Stimulated activated CD8-positive, alpha-beta memory T cell treated with anti-CD3 and anti-CD28 coated beads, Interleukin-15, amount 100 ng/mL, for 4 hours (primary cell): ENCODE measurements at regions not wholly inside any gene's neighbourhood (a gene's known extent, or its start where the extent isn't known, plus 50 kb on each side); places are given as distances from the start of the nearest gene placed in this dataset.
"Not testable (repeated sequence)": the region's sequence is repeated elsewhere in the genome, so short reads cannot be mapped to it uniquely, and the experiment has no call there.

Experiments
- DNase-seq, 2 donors: peaks; one replicate each; pipeline ENCODE4 v3.0.0-alpha.2; 2020; ENCODE audit warnings: low read depth in 2 of 2

DNA sequence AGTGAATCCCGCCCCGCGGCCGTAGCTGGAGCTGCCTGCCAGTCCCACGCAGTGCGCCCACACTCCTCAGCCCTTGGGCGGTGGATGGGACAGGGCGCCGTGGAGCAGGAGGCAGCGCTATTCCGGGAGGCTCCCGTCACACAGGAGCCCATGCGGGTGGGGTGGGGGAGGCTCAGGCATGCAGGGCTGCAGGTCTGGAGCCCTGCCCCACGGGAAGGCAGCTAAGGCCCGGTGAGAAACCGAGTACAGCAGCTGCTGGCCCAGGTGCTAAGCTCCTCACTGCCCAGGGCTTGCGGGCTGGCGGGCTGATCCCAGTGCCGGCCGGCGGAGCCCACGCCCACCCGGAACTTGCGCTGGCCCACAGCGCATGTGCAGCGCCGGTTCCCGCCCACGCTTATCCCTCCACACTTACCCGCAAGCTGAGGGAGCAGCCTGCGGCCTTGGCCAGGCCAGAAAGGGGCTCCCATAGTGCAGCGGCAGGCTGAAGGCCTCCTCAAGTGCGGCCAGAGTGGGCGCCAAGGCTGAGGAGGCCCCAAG lies 1152.8 kb upstream of the CELF4 start:
- no peak for DNase-seq

DNA sequence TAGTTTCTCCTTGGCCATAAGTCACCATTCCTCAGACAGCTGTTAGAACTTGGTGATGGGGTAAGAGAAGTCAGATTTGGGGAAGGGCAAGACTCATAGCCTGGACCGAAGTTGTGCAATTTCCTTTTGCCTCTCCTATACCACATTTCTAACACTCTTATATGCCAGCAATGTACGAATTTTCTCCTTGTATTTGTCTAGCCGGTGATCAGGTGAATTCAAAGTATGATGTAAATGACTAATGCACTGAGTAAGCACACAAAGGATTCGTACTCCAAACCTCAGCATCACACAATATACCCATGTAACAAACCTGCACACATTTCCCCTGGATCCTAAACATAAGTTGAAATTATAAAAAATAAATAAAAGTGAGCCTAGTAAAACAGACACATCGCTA lies 1143.5 kb upstream of the CELF4 start:
- no peak for DNase-seq

DNA sequence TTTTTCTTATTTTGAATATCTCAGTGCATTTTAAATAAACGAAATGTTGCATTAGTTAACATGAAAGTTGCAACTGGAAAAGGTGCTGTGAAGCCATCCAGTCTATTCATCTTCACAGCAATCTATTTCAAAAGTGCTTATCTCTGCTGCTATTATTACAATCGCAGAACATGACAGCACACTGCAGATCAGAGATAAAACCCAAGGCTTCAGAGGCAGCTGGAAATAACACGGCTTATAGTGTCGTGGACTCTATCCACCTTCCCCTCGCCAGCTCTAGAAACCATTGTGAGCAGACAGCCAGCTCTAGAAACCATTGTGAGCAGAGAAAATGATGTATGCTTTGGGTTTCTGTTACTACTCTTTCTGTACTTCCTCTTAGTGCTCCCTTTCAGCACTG lies 1140.8 kb upstream of the CELF4 start:
- DNase-seq = no peak

DNA sequence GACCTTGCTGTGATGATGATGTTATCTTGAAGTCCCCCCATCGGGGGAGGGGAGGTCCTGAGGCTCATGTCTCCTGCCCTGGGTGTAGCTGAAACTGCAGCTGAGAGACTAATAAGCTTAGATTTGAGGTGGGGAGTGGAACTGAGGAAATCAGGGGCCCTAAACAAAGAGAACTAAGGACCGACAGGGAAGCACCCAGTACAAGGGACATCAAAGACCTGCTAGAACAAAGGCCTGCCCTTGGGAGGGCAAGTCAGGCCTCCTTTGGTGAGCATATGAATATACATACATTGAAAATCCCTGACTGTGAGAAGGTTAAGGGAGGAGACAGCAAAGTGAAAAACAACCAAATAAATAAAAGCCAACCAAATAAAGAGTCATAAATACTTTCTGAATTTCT lies 1132.5 kb upstream of the CELF4 start:
- DNase-seq = no peak

DNA sequence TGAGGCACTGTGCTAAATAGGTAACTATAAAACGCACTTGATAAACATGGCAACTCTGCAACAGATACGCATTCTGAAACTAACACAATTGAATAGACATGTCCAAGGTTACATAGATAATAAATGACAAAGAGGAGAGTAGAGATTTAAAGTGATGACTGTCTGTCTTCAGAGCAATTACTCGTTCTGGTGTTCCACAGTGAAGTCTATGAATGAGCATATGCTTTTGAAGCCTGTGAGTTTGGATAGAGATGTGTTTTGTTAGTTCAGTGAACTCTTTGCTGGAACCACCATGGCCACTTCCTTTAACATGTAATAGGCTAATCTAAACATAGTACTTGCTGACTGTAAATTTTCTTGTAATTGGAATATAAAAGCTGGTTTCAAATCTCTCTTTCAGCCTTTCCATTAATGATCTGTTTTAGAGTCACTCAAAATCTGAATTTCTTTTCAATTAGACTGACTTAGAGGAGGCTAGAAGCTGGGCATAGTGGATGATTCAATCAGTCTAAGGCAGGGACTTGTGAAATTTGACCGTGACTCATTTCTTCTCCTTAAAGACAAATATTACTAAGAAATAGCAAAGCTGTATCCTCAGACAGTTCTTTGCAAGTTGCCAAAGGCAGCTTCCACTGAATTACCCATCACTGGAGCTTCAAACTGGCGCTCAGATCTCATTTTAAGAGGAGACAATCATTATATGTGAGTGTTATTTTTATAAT lies 1130.1 kb upstream of the CELF4 start:
- no peak for DNase-seq

DNA sequence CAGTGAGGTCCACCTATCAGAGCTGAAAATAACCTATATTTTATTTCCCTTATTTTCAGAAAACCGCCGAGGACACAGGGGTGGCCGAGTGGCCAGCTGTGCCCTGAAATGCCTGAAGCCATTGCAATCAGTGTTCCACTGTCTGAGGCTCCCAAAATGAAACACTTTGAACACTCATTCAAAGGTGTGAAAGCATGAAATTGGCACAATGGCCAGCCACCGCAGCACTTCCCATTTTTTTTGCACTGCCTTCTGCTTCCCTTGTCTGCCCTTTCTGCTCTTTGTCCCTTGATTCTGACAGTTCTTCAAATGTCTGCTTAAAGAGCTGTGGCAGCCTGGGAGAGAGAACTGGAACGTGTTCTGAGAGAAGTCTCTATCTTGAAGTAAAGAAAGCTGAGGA lies 1127.5 kb upstream of the CELF4 start:
- DNase-seq = no peak

DNA sequence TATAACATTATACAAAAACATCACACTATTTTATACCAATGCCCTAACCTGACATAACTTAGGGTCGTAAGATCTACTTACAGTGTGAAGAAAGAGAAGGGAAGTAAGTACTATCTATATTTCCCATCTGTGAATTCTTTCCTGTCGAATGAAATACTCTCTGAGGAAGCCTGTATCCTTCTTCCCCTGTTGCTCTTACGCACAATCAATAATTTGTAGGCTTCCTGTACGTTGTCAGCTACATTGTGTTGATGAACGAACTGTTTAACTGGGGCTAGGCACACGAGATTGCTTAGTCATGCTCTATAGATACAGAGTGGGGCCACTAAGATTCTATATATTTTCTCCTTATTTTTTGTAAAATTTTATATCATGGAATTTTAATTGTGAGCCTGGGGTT lies 1125.0 kb upstream of the CELF4 start:
- no peak for DNase-seq

DNA sequence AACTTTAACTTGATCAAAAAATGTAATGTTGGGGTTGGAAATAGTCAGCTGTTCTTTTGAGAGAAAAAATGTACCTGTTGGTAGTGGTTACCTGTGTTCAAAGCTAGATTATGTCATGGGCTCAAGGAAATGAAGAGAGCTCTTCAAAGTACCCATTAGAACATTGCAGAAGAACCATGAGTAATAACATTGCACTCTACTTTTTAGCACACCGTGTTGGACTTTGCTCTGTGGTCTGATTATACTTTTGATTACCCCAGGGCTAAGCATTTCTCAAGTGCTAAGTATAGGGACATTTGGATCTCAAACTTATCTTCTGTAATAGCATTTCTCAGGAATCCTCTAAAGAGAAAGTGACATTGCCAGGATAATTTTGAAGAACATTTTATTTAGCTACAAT lies 1122.8 kb upstream of the CELF4 start:
- DNase-seq = no peak

DNA sequence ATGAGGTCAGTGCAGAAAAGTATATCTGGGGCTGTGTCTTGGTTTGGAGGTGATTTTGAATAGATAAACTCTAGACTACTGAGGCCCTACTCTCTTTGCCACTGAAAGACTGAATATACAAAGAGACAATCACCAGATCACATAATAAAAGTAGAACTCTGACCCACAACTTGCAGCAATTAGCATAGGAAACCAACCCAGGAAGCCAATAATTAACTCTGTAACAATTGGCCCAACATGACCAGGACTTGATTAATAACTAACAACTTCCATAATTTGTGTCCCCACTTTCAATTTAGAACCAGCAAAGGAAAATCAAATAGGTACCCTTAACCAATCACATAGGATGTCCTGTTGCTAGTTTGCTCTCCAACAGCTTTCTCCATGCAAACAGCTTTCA lies 1104.9 kb upstream of the CELF4 start:
- no peak for DNase-seq

DNA sequence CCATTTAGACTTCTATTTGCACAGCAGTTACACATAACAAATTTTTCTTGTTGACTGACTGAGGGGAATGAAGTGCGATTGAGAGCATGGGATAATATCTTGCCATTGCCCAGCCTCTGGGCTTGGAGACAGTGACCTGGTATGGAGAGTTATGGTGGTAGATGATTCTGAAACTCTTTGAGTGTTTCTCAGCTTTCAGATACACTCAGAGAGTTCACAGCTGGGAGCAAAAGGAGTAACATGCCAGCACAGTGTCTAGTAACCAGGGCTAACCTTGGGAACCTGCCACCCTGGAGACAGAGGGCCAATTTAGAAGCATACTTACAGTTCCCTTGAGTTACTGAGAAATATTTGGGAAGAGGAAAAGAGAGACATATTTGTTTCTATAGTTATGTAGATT lies 1099.3 kb upstream of the CELF4 start:
- no peak for DNase-seq

DNA sequence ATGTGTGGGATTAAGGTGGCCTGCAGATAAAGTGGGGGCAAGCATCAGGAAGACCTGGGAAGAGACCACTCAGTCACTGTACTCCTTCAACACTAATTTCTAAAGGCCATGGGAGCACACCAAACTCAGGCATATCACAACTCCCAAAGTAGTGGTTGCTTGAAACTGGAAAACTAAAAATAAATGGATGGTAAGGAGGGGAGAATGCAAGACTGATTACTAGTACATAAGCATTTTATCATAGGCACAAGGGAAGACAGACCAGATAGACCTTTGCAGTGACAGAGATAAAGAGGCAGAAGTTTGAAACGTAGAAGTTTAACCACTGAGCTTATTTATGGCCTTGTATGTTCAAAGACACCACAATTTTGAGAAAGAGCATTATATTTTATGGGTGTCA lies 1098.1 kb upstream of the CELF4 start:
- no peak for DNase-seq

DNA sequence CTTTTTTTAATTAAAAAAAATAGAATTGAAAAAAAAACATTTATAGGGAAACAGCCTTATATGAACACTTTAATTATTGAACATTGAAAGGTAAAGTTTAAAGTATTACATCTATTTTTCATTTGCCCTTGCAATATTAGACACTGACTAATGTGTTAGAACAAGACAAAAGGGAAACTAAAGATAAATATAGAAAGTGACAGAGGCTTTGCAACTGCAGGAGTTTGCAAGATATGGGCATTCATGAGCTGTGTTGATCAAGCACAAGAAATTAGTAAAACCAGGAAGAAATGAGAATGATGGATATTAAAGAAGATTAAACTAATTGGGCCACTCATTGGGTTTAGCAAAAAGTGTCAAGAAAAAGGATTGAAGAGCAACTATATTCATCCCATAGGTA lies 1097.7 kb upstream of the CELF4 start:
- no peak for DNase-seq

DNA sequence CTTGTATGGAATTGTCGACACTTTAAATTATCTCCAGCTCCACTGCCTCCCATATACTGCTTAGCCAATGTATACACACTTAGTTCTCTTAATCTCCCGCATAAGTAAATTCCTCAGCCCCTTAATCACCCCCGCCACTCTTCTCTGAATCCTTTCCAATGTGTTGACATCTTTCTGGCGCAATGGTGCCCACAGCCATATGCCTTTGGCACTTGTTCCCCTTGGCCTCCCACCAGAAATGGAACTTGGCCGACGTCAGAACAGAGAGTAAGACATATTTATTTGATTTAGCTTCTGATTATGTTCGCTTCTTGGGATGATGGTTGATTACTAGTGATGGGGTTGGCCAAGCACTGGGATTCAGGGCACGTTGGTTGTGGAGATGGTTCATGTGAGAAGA lies 1089.3 kb upstream of the CELF4 start:
- no peak for DNase-seq

DNA sequence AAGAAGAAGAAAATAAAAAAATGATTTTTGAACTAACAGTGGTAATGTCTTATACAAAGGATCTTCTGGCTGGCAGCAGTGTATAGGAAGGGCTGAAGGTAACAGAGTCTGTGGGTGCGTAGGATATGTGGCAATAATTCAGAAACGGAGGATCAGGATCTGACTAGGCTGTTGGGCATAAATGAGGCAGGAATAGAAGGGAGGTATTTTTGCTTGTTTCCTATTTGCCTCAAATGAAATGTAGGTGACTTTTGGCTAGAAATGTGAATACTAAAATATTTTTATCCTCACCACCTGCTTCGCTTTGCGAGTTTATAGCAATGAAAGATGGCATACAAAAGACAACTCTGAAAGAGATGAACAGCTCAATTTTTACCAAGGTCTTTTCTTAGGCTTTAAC lies 1086.1 kb upstream of the CELF4 start:
- DNase-seq = no peak

DNA sequence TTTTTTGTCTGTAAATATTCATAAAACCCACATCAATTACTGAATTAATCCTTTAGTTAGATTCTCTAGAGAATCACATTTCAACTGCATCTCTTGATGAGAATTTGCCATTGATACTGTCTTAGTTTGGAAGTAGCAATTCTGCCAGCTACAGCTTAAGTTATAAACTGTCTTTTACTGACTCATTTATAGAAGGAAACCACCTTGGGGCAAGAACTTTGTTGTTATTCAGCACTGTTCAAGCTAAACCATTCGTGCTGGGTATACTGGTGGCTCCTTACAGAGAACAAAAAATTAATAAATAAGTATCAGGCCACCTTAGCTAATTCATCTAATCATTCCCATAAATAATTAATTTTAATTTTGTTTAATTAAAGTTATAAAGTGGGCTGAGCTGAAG lies 1082.6 kb upstream of the CELF4 start:
- no peak for DNase-seq

DNA sequence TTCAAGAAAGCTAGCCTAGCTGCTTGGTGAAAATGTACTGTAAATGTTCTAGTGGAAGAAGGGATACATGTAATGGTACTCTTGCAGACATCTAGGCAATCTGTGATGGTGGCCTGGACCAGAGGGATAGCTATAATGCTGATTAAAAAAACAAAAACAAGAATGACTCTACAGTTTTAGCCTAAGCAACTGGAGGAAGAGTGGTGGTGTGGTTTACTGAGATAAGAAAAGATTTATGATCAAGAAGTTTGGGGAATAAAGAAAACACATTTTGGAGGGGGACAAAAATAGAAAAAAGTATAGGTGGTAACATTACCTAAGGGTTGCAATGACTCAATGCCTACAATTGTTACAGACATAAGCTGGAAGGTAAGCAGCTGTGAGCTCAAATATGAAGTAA lies 1080.7 kb upstream of the CELF4 start:
- no peak for DNase-seq

DNA sequence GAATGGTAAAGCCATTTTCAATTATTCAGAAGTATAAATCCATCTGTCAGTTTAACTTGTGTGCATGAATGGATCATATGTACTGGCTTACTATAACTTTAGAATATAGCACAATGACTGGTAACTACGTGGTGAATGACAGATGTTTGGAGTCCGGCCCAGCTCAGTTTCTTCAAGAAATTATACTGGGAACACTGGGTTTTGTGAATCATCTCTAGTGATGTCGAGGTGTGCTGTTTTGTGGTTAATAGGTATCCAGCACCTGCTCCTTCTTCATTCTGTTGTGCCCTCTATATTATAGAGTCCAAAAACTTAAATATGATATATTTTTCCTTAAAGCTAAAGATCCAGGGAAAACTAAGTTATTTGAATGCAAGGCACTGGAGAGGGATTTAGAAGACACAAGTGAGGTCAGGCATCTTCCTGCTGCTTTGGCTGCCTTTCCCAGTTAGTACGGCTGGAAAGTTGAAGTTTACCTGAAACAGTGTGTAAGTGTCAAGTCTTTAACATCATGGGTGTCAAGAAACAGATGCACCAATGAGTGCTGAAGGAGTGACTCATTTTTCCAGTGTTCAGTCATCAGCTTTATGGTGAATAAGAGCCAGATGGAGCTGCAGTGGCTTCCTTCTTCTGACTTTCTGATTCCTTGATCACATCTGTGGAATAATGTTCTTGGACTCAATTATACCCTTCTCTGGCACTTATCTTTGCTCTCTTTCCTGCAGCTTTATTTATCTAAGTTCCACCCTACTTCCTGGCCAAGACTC lies 1079.5 kb upstream of the CELF4 start:
- no peak for DNase-seq

DNA sequence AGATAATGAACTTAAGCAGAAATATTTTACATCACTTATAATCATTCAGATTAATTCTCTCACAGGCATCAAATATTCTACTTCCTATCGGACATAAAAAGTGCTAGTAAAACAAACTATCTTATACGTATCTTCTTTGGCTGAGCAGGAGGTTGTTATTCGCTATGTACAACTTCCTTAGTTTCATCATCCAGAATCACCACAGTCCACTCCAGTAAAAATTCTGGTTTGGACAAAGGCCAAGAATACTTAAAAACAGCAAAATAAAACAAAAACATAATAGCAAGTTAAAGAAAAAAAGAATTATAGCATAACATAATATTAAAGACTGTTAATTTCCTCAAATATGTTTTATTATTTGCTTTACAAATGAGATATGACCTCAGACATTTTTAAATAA lies 1077.1 kb upstream of the CELF4 start:
- no peak for DNase-seq

DNA sequence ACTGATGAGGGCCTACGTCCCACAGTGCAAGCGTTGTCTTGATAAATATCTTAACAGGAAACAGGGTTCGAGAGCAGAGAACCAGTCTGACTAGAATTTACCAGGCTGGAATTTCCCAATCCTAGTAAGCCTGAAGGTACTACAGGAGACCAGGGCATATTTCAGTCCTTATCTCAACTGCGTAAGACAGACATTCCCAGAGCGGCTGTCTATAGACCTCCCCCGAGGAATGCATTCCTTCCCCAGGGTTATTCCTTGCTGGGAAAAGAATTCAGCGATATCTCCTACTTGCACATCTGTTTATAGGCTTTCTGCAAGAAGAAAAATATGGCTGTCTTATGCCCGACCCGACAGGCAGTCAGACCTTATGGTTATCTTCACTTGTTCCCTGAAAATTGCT lies 1074.1 kb upstream of the CELF4 start:
- DNase-seq = not testable (repeated sequence)

DNA sequence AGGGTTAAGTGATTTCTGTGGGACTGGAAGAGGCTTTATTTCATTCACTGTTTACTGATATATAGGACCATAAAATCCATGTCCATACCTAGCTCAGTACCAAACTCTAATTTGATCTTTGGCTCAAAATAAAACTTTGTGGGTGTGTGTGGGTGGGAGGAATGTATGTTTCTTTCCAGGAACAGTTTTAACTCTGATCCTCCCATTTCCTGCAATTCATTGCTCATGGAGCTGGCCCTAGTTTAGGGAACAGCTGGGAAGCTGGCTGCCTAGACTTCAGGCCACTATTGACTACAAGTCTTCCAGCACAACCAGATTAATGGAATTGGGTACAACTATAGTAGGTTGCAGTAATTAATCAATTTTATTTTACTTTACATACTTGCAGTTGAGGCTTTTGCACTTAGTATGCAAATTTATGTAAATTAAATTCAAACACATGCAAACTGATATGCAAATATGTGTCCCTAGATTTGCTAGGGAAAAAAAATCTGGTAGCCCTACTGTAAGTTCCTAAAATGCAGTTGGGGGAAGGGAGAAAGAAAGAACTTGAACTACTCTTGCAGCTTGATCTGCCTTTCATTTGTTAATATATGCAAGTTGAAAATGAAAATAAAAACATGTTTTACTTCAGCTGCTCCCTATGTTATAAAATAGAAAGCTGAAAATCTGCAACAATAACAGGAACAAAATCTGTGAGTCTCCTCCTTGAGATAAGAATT lies 1070.3 kb upstream of the CELF4 start:
- DNase-seq = no peak

DNA sequence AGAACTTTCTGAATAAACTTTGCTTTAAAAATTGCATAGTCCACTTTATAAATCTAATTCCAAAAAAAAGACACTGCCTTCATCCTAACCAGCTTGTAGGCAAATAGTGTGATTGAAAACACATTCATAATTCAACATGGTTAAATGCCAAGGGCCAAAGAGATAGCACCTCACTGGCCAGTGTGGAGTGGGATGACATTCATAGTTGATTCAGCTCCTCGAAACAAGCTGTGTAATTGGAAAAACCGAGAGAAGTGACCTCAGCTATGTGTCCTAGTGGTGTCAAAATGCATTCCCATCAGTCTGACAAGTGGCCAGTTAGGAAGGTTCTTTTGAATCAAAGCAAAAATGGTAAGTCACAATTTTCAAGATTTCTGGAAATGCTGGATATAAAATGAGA lies 1068.5 kb upstream of the CELF4 start:
- no peak for DNase-seq

DNA sequence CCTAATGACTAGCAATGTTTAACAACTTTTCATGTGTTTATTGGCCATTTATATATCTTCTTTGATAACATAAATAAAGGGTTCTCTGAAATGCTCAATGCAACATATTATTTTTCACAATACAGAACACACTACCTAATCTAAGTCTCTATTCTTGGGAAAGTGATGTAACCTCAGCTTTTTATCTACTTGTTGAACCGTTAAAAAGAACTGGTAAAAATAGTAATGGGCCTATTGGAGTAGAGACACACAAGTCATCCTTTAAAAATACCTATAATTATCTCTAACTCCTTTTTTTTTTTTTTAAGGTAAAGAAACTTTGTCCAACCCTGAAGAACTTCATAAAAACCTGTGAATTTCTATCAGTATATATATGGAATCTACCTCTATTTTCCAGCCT lies 1067.7 kb upstream of the CELF4 start:
- no peak for DNase-seq

DNA sequence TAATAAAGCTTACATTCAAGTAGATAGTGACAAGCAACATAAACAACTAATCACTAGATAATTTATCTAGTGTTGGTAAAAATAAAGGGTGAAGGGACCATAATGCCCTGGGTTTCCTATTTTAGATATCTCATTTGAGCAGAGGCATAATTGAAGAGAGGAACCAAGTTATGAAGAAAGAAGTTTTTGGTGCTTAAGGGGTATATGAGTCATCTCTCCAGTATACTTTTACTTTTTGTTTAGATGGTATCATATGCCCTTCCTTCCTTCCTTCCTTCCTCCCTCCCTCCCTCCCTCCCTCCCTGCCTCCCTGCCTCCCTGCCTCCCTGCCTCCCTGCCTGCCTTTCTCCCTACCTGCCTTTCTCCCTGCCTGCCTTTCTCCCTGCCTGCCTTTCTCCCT lies 1053.5 kb upstream of the CELF4 start:
- no peak for DNase-seq
